Mucosa of stomach (tissue), 1 donor: ENCODE measurements at regions not wholly inside any gene's neighbourhood (a gene's known extent, or its start where the extent isn't known, plus 50 kb on each side); places are given as distances from the start of the nearest gene placed in this dataset.
"Not testable (repeated sequence)": the region's sequence is repeated elsewhere in the genome, so short reads cannot be mapped to it uniquely, and the experiment has no call there.

Experiments
- H3K27me3 ChIP-seq: one replicate; pipeline ENCODE4 v1.7.0; 2013; ENCODE audit warnings: mild to moderate bottlenecking, low read length; ENCODE audit not compliant: control insufficient read depth, insufficient read depth
- H3K36me3 ChIP-seq: one replicate; pipeline ENCODE4 v1.7.0; 2013; ENCODE audit warnings: low read length; ENCODE audit not compliant: control insufficient read depth, insufficient read depth
- H3K4me1 ChIP-seq: one replicate; pipeline ENCODE4 v1.7.0; 2013; ENCODE audit warnings: mild to moderate bottlenecking, low read length; ENCODE audit not compliant: control insufficient read depth, insufficient read depth
- H3K4me3 ChIP-seq: one replicate; pipeline ENCODE4 v1.7.0; 2013; ENCODE audit warnings: low read length
- H3K9ac ChIP-seq: one replicate; pipeline ENCODE4 v1.7.0; 2013; ENCODE audit warnings: mild to moderate bottlenecking, low read length, moderate library complexity
- H3K9me3 ChIP-seq: one replicate; pipeline ENCODE4 v1.7.0; 2013; ENCODE audit warnings: mild to moderate bottlenecking, low read length, moderate library complexity; ENCODE audit not compliant: control insufficient read depth
- donor health status: Pancreatic carcinoma.

GRCh38 chr12:126436041-126436440, 1370.8 kb downstream of the AACS start:
- Histone ChIP-seq H3K36me3 (no peaks in the 10 kb centered on the region), H3K4me3 (no peak overlapping the region), H3K27me3 (no peaks in the 10 kb centered on the region), H3K9ac (no peak overlapping the region), H3K9me3 (no peaks in the 10 kb centered on the region), H3K4me1 (no peaks in the 10 kb centered on the region)

- no peaks in the 10 kb centered on the region for H3K36me3 ChIP-seq
- no peaks in the 10 kb centered on the region for H3K9me3 ChIP-seq
- H3K4me1 ChIP-seq: no peaks in the 10 kb centered on the region
- no peaks in the 10 kb centered on the region for H3K27me3 ChIP-seq
- no peak overlapping the region for H3K4me3 ChIP-seq
- no peak overlapping the region for H3K9ac ChIP-seq
Observed at GRCh38 chr12:126437934-126438333, 1372.7 kb downstream of the AACS start.

- Histone ChIP-seq H3K9ac (no peak overlapping the region), H3K4me1 (no peaks in the 10 kb centered on the region), H3K27me3 (no peaks in the 10 kb centered on the region), H3K9me3 (no peaks in the 10 kb centered on the region), H3K36me3 (no peaks in the 10 kb centered on the region), H3K4me3 (no peak overlapping the region)
Observed at GRCh38 chr12:126443977-126444376, 1378.7 kb downstream of the AACS start.

- Histone ChIP-seq H3K9ac (no peak overlapping the region), H3K9me3 (no peaks in the 10 kb centered on the region)
Observed at GRCh38 chr12:126447346-126447745, 1382.1 kb downstream of the AACS start.

GRCh38 chr12:126451809-126452208, 1386.6 kb downstream of the AACS start:
- Histone ChIP-seq H3K27me3 (no peaks in the 10 kb centered on the region), H3K9me3 (no peaks in the 10 kb centered on the region), H3K4me3 (no peak overlapping the region), H3K36me3 (no peaks in the 10 kb centered on the region), H3K9ac (no peak overlapping the region), H3K4me1 (no peaks in the 10 kb centered on the region)

More at GRCh38 chr12:126447346-126447745, 1382.1 kb downstream of the AACS start:
- H3K4me3 ChIP-seq: no peak overlapping the region
- no peaks in the 10 kb centered on the region for H3K4me1 ChIP-seq
- H3K36me3 ChIP-seq: no peaks in the 10 kb centered on the region
- no peaks in the 10 kb centered on the region for H3K27me3 ChIP-seq

- not testable (repeated sequence) for H3K27me3 ChIP-seq, H3K4me3 ChIP-seq, H3K9me3 ChIP-seq, H3K4me1 ChIP-seq, H3K36me3 ChIP-seq, H3K9ac ChIP-seq
Observed at GRCh38 chr12:126452686-126453085, 1387.5 kb downstream of the AACS start.

GRCh38 chr12:126454581-126454980, 1389.3 kb downstream of the AACS start:
- no peaks in the 10 kb centered on the region for H3K9me3 ChIP-seq

GRCh38 chr12:126457776-126458175, 1392.5 kb downstream of the AACS start:
- no peaks in the 10 kb centered on the region for H3K36me3 ChIP-seq
- H3K27me3 ChIP-seq: no peaks in the 10 kb centered on the region
- no peak overlapping the region for H3K9ac ChIP-seq
- H3K9me3 ChIP-seq: no peaks in the 10 kb centered on the region
- no peaks in the 10 kb centered on the region for H3K4me1 ChIP-seq
- no peak overlapping the region for H3K4me3 ChIP-seq

More at GRCh38 chr12:126454581-126454980, 1389.3 kb downstream of the AACS start:
- H3K27me3 ChIP-seq: no peaks in the 10 kb centered on the region
- H3K36me3 ChIP-seq: no peaks in the 10 kb centered on the region
- H3K4me1 ChIP-seq: no peaks in the 10 kb centered on the region
- H3K4me3 ChIP-seq: no peak overlapping the region
- H3K9ac ChIP-seq: no peak overlapping the region

GRCh38 chr12:126464153-126464552, 1398.9 kb downstream of the AACS start:
- Histone ChIP-seq H3K9me3 (no peaks in the 10 kb centered on the region), H3K27me3 (no peaks in the 10 kb centered on the region), H3K4me1 (no peaks in the 10 kb centered on the region), H3K9ac (no peak overlapping the region), H3K36me3 (no peaks in the 10 kb centered on the region), H3K4me3 (no peak overlapping the region)

GRCh38 chr12:126469211-126469610, 1404.0 kb downstream of the AACS start:
- no peaks in the 10 kb centered on the region for H3K9me3 ChIP-seq
- H3K4me3 ChIP-seq: no peak overlapping the region
- H3K4me1 ChIP-seq: no peaks in the 10 kb centered on the region
- no peak overlapping the region for H3K9ac ChIP-seq
- H3K36me3 ChIP-seq: no peaks in the 10 kb centered on the region
- no peaks in the 10 kb centered on the region for H3K27me3 ChIP-seq

- Histone ChIP-seq H3K36me3 (no peaks in the 10 kb centered on the region), H3K9ac (no peak overlapping the region), H3K4me3 (no peak overlapping the region)
Observed at GRCh38 chr12:126474703-126475102, 1409.5 kb downstream of the AACS start.

GRCh38 chr12:126480451-126480850, 1415.2 kb downstream of the AACS start:
- Histone ChIP-seq H3K36me3 (no peaks in the 10 kb centered on the region), H3K9ac (no peak overlapping the region), H3K27me3 (no peaks in the 10 kb centered on the region), H3K9me3 (no peaks in the 10 kb centered on the region), H3K4me3 (no peak overlapping the region), H3K4me1 (no peaks in the 10 kb centered on the region)

More at GRCh38 chr12:126474703-126475102, 1409.5 kb downstream of the AACS start:
- H3K9me3 ChIP-seq: no peaks in the 10 kb centered on the region
- H3K4me1 ChIP-seq: no peaks in the 10 kb centered on the region
- H3K27me3 ChIP-seq: no peaks in the 10 kb centered on the region

- Histone ChIP-seq H3K4me3 (no peak overlapping the region), H3K9ac (no peak overlapping the region), H3K4me1 (no peaks in the 10 kb centered on the region), H3K36me3 (no peaks in the 10 kb centered on the region), H3K27me3 (no peaks in the 10 kb centered on the region), H3K9me3 (no peaks in the 10 kb centered on the region)
Observed at GRCh38 chr12:126481688-126482087, 1416.5 kb downstream of the AACS start.
